Activated naive CD4-positive, alpha-beta T cell (primary cell): ENCODE measurements at regions not wholly inside any gene's neighbourhood (a gene's known extent, or its start where the extent isn't known, plus 50 kb on each side); places are given as distances from the start of the nearest gene placed in this dataset.

Experiments used
- DNase-seq, 4 experiments: peaks; one replicate each; lab custom pipeline; 2025; lab: John Stamatoyannopoulos, UW

- DNase-seq, result no peak
Observed at GRCh38 chr14:62532181-62532580, 513.1 kb downstream of the KCNH5 start.

- no peak for DNase-seq
Observed at GRCh38 chr14:62546862-62547474, 498.3 kb downstream of the KCNH5 start.

GRCh38 chr14:62557416-62557815, 487.8 kb downstream of the KCNH5 start:
- DNase-seq, result no peak

- DNase-seq, result no peak
Observed at GRCh38 chr14:62558451-62558850, 486.8 kb downstream of the KCNH5 start.

- DNase-seq, result no peak
Observed at GRCh38 chr14:62585247-62585646, 460.0 kb downstream of the KCNH5 start.

GRCh38 chr14:62592877-62593276, 452.4 kb downstream of the KCNH5 start:
- no peak for DNase-seq

DNA sequence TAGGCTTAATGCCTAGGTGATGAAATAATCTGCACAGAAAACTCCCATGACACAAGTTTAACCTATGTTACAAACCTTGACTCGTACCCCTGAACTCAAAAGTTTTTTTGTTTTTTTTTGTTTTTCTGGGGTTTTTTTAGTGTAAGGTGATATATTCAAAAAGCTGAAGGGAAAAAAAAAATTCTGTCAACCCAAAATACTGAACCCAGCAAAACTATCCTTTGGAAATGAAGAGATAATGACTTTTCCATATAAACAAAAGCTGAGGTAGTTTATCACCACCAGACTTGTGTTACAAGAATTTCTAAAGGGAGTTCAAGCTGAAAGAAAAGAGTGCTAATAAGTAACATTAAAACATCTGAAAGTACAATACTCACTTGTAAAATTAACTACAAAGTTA, 448.1 kb downstream of the KCNH5 start:
- no peak for DNase-seq

- no peak for DNase-seq
Observed at GRCh38 chr14:62599616-62600385, 445.5 kb downstream of the KCNH5 start.

GRCh38 chr14:62602712-62603111, 442.5 kb downstream of the KCNH5 start:
- no peak for DNase-seq

DNA sequence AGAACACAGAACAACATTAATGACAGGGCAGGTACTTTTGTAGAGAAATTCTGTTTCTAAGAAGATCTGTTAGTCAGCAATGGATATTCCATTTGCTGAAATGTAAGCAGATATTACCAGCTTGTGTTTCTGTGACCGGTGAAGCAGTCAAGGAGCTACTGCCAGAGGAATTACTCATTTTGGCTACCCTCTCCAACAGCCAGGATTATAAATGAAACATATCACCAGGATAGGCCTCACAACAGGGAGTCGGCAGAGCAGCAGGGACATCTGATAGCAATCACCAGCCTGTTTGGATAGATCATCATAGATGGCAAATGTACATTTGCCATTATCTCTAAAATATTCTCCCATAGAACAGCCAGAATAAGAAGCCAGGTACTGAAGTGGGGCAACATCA, 440.7 kb downstream of the KCNH5 start:
- no peak for DNase-seq

GRCh38 chr14:62614122-62614521, 431.1 kb downstream of the KCNH5 start:
- DNase-seq, result no peak

GRCh38 chr14:62616668-62617067, 428.6 kb downstream of the KCNH5 start:
- no peak for DNase-seq

DNA sequence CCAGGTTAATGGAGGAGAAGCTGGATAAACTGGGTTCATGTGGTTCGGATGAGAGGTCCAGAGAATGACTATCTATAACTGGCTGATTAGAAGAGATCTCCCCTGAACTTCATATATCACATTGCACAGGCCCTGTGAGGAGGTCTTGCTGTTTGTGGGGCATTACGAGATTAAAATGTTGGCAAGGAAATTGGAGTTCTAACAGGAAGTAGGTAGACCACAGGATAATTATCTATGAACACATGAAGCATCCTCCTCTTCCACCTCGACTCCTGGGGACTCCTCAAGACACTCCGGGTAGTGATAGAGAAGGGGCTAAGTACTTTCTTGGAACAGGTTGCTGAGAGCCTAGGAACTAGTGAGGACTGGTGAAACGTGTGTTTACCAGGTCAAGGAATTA, 418.8 kb downstream of the KCNH5 start:
- DNase-seq, result no peak

- no peak for DNase-seq
Observed at GRCh38 chr14:62629176-62629725, 416.0 kb downstream of the KCNH5 start.

DNA sequence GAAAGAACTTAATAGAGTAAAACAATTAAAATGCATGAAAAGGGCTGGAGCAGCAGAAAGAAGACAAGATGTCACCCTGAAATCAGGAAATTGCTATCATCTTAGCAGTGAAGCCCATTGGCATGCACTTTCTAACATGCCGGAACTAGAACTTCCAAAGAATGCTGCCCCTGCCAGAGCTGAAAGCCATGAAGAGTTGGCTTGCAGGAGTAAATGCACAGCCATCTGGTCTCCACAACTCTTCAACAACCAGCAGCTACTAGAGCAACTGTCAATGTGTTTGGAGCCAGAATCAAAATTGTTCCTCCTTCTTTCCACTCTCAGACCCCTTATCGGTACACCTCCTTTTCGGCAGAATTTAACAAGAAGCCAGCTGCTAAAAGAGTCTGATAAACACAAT, 414.1 kb downstream of the KCNH5 start:
- no peak for DNase-seq

- no peak for DNase-seq
Observed at GRCh38 chr14:62632771-62633170, 412.5 kb downstream of the KCNH5 start.

GRCh38 chr14:62645649-62646048, 399.6 kb downstream of the KCNH5 start:
- no peak for DNase-seq
